ENCODE measurements at regions not wholly inside any gene's neighbourhood (a gene's known extent, or its start where the extent isn't known, plus 50 kb on each side); places are given as distances from the start of the nearest gene placed in this dataset.
A peak's percentile ranks its signal among the peaks of the same experiment; 100 is the strongest.
"Not testable (repeated sequence)": the region's sequence is repeated elsewhere in the genome, so short reads cannot be mapped to it uniquely, and the experiment has no call there.

DNA sequence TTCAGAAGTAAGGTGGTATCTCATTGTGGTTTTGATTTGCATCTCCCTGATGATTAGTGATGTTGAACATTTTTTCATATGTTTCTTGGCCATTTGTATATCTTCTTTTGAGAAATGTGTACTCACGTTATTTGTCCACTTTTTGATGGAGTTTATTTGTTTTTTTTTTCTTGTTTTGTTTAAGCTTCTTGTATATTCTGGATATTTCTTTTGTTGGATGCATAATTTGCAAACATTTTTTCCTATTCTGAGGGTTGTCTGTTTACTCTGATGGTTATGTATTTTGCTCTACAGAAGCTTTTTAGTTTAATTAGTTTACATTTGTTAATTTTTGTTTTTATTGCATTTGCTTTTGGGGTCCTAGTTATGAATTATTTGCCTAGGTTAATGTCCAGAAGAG lies 927.4 kb upstream of the LRFN5 start:
- no peak for DNase-seq

DNA sequence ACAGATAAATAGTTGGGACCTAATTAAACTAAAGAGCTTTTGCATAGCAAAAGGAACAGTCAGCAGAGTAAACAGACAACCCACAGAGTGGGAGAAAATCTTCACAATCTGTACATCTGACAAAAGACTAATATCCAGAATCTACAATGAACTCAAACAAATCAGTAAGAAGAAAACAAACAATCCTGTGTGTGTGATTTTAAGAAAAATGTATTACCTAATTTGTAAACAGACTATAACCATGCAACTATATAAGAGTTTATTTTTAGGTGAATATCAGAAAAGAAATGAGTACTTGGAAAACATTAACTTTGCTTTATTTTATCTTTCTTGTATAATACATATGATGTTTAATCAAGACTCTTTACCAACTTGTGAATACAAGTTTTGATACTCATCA lies 929.5 kb upstream of the LRFN5 start:
- DNase-seq = not testable (repeated sequence)

DNA sequence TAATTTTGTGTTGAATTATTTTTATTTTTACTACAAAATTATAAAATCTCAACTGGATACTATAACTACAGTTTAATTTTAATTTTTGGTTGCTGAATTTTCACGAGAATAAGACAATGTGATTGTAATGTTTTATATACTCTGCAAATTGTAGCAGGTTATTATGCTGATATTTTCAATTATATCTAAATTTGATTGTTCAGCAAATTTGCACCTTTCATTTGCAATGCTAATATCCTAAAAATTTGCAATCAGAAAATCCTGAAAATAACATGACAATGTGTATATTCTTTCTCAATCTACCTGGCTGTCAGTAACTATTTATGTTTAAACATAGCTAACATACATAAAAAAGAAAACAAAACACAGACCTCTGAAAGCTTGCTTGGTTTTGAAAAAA lies 932.2 kb upstream of the LRFN5 start:
- no peak for DNase-seq

DNA sequence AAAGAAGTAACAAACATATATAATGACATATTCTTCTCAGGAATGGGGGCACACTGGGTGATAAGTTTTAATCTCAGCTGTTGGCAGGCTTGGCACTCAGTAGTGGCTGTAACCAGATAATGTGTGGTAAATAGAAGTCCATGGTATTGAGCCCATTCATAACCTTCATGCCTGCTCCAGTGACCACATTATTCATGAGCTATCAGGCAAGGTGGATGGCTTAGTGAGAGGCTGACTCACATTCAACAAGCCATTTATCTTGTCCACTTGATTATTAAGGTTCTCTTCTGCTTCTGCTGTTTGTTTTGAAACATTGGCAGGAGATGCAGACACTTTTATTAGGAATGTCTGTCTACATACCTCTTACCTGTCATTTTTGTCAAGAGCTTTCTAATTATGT lies 950.4 kb upstream of the LRFN5 start:
- no peak for DNase-seq

DNA sequence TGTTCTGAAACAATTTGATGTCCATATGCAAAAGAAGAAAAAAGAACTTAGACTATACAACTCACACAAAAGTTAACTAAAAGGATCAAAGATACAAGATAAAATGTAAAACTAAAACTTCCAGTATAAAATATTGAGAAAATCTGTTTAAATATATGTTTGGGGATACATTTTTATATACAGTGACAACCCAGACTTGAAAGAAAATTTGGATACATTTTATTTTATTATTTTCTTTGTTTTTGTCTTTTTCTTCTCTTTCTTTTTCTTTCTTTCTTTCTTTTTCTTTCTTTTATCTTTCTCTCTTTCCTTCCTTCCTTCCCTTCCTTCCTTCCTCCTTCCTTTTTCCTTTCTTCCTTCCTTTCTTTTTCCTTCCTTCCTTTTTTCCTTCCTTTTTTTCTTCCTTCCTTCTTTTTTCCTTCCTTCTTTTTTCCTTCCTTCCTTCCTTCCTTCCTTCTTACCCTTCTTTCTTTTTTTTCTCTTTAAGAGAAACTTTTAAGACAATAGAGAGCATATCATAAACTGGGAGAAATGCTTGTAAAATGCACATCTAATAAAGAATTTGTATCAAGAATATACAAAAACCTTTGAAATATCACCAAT lies 954.5 kb upstream of the LRFN5 start:
- no peak for DNase-seq

DNA sequence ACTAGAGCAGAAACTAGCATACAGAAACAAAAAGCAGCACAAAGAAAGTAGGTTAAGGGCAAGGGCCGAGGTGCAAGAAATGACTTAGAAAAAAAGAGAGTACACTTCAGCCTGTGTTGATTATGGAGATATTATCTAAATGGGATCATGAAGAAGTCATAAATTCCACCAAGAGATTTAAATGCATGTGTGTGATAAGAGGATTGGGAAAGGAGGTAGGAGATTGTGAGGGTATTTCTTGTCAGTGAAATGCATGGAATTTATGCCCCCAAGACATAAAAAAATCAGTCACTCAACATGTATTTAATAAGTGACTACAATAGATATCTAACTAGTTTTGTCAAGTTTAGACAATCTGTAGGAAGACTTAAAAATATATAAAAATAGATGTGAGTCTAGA lies 976.2 kb upstream of the LRFN5 start:
- DNase-seq = no peak

DNA sequence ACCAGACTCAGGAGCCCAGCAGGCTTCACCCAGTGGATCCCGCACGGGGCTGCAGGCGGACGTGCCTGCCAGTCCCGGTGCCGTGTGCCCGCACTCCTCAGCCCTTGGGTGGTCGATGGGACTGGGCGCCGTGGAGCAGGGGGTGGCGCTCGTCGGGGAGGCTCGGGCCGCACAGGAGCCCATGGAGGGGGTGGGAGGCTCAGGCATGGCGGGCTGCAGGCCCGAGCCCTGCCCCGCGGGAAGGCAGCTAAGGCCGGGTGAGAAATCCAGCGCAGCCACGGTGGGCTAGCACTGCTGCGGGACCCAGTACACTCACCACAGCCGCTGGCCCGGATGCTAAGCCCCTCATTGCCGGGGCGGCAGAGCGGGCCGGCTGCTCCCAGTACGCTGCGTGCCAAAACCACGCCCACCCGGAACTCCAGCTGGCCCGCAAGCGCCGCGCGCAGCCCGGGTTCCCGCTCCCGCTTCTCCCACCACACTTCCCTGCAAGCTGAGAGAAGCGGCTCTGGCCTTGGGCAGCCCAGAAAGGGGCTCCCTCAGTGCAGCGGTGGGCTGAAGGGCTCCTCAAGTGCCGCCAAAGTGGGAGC lies 977.0 kb upstream of the LRFN5 start:
- DNase-seq = peak; percentile 58

DNA sequence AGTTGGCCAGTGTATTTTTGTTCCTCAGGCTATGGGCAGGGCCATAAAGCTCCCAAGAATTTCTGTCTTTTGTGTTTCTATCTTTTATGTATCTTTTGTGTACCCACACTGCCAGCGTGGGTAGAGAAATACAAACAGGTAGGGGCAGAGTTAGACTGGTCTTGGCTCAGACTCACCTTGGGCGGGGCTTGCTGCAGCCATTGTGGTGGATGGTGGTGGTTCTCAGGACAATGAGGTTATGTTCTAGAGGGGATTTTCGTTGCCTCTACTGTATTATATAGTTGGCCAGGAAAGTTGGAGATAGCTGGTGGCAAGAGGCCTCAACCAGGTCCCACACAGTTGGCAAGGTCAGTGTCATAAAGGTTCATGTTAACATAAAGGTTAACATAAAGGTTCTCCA lies 977.5 kb upstream of the LRFN5 start:
- DNase-seq = peak; percentile 9

DNA sequence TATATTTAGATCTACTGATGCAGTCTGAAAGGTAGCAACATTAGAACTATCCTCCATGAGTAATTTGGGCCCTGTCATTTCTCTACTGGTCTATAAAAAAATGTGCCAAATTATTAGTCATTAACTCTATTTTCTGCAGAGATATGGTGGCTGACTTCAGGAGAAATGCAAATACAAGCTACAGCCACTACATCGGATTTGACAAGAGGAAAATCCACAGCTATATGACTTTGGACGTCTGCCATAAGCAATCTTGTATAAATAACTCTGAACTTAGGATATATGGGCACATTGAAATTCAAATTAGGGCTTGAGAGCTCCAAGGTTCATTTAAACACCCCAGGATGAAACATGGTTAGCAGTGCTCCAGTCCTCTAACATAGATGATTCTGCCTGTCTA lies 983.0 kb upstream of the LRFN5 start:
- DNase-seq = peak; percentile 71

DNA sequence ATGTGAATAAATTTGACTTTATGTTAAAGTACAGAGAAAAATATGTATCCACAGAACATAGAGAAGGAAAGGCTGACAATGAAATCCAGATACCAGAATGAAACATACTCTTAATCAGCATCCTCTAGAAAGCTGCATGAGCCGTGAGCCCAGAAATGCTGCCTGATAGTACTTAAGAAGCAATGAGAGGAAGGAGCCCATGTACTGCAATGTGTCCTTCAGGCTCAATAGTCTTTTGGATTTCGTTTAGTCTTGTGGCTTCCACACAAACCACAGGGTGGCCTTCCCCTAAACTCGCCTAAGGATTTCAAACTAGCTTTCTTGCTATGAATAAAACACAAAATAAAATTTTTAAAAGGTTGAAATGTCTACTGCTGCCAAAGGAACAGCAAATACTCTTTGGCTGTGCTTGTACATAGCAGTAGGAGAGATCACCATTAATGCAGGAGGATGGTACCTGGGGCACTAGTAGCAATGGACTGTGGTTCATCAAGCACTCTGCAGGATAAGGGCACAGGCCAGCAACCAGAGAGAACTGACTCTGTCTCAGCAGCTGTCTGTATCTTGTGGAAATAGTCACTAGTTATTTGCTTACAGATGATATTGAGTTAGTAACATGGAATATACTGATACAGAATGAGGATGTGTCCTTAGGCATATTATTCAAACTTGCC lies 988.3 kb upstream of the LRFN5 start:
- DNase-seq = no peak

DNA sequence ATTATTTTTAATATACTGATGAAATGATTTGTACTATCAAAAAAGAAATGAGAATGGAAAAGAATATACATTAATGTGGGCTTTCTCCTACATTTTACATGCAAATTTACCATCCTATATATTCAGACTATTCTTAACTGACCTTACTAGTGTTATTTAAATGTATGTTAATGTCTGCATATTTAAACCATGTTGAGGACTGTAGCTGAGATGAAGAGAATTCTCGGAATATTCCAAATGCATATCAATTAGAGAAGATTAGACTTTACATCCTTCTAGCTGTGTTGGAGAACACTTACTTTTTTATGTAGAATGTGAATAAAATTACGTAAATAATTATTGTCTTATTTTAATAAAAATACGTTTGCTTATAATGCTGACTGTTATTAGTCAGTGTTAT lies 990.1 kb upstream of the LRFN5 start:
- no peak for DNase-seq

DNA sequence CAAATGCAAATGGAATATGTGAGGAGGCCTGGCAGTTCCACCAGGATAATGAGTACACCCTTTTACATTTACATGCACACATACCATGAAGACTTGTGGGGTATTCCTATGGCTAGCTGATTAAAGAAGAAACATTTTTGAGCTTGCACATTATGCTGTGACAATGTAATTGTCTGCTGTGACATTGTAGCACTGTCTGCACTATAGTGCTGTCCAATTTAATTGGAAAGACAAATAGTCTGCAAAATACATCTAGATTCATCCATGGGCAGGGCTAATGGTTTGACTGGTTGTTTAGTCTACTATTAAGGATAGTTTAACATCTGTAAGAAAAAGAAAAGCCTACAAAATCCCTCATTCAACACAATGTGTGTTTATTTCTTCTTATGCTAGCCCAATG lies 1005.6 kb upstream of the LRFN5 start:
- DNase-seq = no peak

DNA sequence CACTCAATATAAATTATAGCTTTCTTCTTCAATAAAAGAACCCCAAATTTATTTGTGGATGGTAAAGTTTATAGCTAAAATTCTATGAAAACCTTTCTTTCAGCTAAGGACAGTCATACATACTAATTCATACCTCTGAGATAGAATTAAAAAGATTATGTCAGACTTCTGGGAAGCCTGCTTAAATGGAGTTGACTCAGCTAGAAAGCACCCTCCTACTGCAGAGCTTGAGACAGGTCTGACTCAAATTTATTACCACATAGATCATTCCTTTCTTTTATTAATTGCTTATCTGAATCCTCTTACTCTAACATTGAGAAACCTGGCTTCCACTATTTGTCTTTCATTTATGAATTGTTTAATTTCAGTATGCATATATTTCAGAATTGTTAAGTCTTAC lies 1007.0 kb upstream of the LRFN5 start:
- no peak for DNase-seq

DNA sequence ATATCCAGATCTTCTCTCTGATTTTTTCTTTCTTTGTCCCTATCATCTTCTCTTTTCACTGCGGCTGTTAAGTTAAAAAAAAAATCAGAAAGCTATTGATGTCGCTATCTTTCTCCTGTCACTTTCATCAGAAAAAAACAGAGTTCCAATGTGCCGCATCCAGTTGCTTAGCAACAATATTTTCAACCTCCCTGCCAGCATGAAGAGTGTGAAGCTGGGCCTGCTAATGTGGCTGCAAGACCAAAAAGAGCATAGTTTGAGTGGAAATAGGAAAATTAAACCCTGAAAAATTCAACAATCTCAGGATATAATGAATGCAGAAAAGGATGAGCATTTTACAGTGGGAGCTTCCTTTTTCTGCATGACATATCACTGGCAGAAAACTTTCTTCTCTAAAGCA lies 1025.4 kb upstream of the LRFN5 start:
- DNase-seq = peak; percentile 31

DNA sequence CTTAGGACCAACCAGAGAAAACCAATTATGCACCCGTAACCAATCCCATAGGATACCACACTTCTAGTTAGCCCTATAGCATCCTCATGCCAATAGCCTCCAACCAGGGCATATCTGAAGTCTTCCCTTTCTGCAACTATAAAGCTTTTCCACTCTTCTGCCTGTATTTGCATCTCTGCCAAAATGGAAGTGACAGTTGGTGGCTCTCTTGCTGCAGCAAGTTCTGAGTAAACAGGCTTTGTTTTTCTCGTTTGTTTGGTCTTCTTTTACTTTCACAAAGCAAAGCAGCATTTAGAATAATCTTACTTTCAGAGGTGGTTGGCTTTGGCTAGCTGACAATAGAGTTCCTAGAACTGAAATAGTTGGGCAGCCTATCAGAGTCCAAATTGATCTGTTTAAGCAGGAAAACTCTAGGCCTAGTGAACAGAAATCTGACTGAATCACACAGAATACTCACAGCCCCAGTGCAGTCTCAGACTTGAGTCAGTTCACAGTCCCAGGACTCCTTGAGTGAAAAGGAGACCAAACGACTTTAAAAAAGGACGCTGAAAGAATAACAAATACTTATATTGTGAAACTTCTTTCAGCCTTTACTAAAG lies 1029.7 kb upstream of the LRFN5 start:
- peak; percentile 45 for DNase-seq

DNA sequence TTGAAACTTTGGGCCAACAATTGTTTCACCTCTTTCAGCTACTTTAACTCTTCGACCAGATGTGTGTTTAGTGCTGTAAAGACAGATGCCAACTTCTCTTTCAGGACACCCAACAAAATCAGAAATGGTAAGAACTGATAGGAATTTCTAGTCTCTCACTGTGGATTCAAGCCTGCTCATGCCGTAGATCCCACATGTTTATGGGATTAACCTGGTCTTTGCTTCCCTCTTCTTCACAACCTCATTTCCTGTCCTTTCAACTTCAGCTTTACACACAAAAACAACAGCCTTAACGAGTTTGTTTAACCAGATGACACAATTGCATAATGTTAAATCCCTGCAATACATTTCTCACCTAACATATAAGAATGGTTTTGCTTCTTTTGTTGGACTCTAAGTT lies 1031.9 kb upstream of the LRFN5 start:
- no peak for DNase-seq

DNA sequence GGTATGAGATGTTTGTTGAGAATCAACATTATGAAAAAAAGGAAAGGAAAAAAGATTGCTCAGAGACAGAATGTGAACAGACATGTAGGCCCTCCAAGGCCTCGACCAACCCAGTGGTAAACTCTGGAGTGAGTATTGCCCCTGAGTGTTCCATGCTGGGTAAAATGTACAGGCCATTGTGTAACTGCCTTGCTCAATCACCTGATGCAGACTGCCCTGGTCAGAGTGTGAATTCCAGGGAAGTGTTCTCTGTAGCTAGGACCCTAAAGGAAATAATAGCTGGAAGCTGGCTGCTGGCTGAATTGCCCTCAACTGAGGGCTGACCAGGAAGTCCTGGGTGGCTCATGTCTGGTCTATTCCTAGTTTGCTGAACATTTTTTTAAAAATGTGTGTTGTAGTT lies 1081.4 kb upstream of the LRFN5 start:
- DNase-seq = no peak

DNA sequence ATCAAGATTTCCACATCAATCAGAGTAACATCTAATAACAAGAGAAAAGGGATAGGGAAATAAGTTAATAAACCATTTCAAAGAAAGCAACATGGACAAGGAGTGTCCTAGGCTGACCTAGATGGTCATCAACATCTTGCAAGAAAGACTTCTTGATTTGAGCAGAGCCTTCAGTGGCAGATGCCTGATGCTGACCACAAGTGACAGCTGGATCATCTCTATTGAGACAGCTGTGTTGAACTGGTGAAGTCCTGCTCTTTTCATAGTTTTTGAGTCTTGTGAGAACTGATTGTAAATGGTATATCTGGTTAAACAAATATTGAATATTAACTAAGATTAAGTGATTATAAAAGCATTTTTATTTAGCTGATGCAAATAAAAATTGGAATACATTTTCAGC lies 1083.6 kb upstream of the LRFN5 start:
- no peak for DNase-seq

DNA sequence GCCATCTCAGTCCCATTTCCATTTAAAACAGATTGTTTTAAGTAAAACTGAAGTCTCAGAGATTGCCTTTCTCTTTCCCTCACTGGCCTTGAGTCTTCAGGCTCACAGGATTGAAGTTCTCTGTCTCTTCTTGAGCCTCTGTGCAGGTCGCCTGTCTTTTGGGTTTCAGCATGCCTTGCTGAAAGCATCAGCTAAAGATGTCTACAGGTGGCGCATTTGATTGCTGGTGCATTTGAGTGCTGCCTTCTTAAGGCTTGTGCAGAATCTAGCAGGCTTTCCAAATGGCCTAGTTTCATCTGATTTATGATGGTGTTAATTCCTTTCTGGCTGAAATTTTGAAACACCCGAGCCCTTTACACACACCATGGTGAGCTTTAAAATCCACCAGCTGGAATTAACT lies 1062.2 kb upstream of the FBXO33 start:
- no peak for DNase-seq

DNA sequence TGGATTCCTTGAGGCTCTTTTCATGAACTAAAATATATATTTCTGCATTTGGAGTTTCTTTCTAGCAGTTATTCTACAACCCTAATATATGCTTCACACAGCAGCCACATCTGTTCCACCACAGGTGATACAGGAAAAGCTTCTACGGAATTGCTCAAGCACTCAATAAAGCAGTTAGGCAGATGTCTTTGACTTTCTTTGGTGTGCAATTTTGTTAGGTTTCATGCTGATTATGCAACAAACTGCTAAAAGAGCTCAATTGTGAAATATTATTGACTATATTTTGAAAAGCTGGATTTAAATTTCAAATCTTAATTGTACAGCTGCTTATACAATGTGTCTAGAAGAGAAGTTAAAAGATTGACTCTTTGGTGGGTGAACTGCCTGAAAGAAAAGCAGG lies 1055.6 kb upstream of the FBXO33 start:
- no peak for DNase-seq

DNA sequence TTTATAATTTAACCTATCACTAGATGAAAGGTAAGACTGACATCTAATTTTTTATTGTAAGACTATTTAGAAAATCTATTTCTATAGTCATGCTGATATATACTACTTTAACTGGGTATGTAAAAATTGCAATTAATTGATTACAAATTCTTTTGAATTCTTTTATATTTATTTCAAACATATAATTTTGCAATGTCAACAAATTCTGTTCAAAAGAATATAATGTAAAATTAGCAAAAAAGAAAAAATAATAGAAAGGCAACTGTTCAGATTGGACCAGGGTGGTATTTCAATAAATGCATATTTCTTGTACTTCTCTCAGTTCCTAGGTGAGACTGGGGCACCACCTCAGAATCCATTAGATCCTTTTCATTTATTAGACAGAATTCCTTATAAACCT lies 1053.5 kb upstream of the FBXO33 start:
- DNase-seq = no peak

DNA sequence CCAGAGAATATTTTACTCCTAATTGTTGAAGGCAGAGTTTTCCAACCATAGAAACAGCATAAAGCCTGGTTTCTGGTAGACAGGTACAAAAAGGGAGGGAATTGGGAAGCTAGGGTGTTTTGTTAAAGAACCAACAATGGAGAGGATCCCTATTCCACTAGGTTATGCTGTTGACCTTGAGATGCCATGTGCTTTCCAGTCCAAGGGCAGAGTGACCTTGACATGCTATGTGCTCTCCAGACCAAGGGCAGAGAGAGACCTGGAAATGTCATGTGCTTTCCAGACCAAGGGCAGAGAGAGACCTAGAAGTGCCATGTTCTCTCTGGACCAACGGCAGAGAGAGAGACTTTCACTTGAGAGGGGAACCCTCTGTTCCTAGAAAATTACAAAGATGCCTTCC lies 1043.8 kb upstream of the FBXO33 start:
- DNase-seq = no peak

DNA sequence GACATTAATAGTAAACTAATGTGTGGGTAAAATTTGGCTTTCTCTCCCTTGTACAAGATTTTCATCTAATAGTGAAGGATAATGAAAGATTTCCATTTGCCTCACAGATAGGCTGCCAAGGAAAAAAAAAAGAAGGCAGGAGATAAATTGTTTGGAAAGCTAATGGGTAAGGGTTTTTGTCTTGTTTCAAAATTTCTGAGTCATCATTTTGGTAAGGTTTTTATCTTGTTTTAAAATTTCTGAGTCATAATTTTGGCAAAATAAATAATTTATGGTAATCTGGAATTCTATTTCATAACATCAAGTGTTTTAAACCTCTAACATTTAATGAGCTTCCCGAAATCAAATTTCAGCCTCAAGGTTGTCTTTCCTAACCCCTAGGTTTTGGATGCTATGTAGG lies 1035.7 kb upstream of the FBXO33 start:
- DNase-seq = no peak

DNA sequence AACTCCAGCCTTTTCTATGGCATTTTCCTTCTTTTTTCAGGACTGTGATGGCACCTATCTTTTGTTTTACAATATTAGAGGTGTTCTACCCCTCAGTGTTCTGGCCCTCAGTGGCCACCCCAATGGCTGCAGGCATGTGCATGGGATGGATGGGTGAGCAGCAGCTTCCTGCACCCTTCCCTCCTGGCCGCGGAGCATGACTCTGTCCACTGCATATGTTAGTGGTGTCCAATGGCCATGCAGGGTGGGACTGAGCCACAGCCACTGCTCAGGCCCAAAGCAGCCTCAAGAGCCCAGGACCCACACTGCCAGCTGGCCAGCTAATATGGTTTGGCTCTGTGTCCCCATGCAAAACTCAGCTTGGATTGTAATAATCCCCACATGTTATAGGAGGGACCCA lies 1032.3 kb upstream of the FBXO33 start:
- no peak for DNase-seq

DNA sequence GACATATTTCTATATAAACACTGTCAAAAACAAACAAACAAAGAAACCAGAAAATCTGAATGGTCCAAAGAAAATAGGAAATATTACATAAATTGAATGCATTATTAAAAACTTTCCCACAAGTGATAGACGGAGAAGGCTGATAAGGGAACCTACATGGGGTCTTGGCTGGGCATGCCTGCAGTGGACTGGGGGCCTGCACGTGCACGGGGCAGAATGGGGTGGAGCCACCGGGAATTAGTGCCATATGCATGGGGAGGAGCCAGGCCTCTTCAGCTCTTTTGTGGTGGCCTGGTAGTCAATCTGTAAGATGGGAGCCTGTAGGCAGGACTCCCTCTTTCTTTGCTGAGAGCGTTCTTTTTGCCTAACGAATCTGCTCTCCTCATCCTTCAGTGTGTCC lies 1031.7 kb upstream of the FBXO33 start:
- no peak for DNase-seq
